Chondrocyte (in vitro differentiated cells): ENCODE measurements at regions not wholly inside any gene's neighbourhood (a gene's known extent, or its start where the extent isn't known, plus 50 kb on each side); places are given as distances from the start of the nearest gene placed in this dataset.

Source experiments
- DNase-seq: peaks from one replicate; pipeline ENCODE4 v3.0.0; 2021; ENCODE audit warnings: mixed read lengths, low spot score
- H3K27ac Mint-ChIP-seq: one replicate; pipeline ENCODE4 v1.8.0; 2021; ENCODE audit warnings: mild to moderate bottlenecking, moderate library complexity, mixed read lengths; ENCODE audit not compliant: unreplicated experiment
- H3K27me3 Mint-ChIP-seq: 2 replicates; pipeline ENCODE4 v1.8.0; 2021; ENCODE audit warnings: low read depth, mixed read lengths
- H3K36me3 Mint-ChIP-seq: 2 replicates; pipeline ENCODE4 v1.8.0; 2021; ENCODE audit warnings: low read depth, mixed read lengths
- H3K4me1 Mint-ChIP-seq: 2 replicates; pipeline ENCODE4 v1.8.0; 2021; ENCODE audit warnings: low read depth, mild to moderate bottlenecking, mixed read lengths
- H3K4me3 Mint-ChIP-seq: one replicate; pipeline ENCODE4 v1.8.0; 2021; ENCODE audit warnings: mild to moderate bottlenecking, moderate library complexity, mixed read lengths; ENCODE audit not compliant: unreplicated experiment
- H3K9me3 Mint-ChIP-seq: 2 replicates; pipeline ENCODE4 v1.8.0; 2021; ENCODE audit warnings: low read depth, mixed read lengths
- TF ChIP-seq, protein P1 (sequence below): fragments of 200-600 bp; sonication (generic); IDR thresholded peaks from 2 replicates; pipeline ENCODE4 v1.5.0; 2021; ENCODE audit warnings: antibody characterized with exemption, mild to moderate bottlenecking, moderate library complexity

DNA sequence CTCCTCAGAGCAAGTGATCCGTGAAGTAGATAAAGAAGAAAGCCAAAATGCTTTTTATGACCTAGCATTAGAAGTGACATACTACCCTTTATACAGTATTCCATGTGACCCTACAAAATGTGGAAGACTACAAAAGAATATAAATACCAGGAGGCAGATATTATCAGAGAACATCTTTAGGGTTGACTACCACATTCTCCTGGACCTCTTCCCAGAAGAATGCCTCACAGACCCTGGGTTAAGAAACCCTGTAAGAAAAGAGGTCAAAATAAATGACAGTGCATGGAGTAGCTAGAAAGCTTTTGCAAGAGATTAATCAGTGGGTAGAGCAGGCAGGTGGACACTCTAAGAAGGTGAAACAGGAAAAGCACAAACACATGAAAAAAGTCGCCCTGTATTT is 69.2 kb downstream of the FANCF start:
- DNase-seq: no peak

DNA sequence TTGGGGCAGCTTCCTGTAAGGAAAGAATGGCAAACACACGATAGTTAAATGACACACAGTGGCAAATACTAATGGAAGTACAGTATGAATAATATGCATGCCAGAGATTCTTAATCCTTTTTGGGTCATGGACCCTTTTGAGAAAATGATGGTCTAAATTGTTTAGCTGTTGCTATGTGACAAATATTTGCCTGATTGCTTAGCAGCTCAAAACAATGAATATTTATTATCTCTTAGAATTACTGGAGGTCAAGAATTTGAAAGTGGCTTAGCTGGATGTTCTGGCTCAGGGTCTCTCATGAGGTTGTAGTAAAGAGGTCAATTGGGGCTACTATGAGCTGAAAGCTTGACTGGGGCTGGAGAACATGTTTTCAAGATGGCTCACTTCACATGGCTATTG is 69.7 kb downstream of the FANCF start:
- H3K4me3 Mint-ChIP-seq: no peak overlapping the region
- H3K9me3 Mint-ChIP-seq: no peaks in the 10 kb centered on the region
- no peak for DNase-seq
- H3K27me3 Mint-ChIP-seq: no peaks in the 10 kb centered on the region
- peaks cover 5% of the 10 kb centered on the region for H3K4me1 Mint-ChIP-seq
- H3K36me3 Mint-ChIP-seq: no peaks in the 10 kb centered on the region
- no peak overlapping the region for H3K27ac Mint-ChIP-seq
- TF ChIP-seq, protein P1, sequence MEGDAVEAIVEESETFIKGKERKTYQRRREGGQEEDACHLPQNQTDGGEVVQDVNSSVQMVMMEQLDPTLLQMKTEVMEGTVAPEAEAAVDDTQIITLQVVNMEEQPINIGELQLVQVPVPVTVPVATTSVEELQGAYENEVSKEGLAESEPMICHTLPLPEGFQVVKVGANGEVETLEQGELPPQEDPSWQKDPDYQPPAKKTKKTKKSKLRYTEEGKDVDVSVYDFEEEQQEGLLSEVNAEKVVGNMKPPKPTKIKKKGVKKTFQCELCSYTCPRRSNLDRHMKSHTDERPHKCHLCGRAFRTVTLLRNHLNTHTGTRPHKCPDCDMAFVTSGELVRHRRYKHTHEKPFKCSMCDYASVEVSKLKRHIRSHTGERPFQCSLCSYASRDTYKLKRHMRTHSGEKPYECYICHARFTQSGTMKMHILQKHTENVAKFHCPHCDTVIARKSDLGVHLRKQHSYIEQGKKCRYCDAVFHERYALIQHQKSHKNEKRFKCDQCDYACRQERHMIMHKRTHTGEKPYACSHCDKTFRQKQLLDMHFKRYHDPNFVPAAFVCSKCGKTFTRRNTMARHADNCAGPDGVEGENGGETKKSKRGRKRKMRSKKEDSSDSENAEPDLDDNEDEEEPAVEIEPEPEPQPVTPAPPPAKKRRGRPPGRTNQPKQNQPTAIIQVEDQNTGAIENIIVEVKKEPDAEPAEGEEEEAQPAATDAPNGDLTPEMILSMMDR: no peak

More for the DNA sequence above, 69.2 kb downstream of the FANCF start:
- no peaks in the 10 kb centered on the region for H3K9me3 Mint-ChIP-seq
- H3K27me3 Mint-ChIP-seq: no peaks in the 10 kb centered on the region
- no peaks in the 10 kb centered on the region for H3K36me3 Mint-ChIP-seq
- TF ChIP-seq, protein P1: no peak
- H3K27ac Mint-ChIP-seq: no peak overlapping the region
- H3K4me3 Mint-ChIP-seq: no peak overlapping the region
- peaks cover 5% of the 10 kb centered on the region for H3K4me1 Mint-ChIP-seq

DNA sequence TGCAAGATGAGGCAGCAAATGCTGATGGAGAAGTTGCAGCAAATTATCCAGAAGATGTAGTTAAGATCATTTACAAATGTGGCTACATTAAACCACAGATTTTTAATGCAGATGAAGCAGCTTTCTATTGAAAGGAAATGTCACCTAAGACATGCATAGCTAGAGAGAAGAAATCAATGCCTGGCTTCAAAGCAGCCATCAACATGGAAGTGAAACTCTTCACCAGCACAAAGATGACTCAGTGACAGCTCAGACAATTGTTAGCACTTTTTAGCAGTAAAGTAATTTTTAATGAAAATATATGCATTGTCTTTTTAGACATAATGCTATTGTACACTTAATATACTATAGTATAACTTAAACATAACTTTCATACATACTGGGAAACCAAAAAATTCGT is 71.4 kb downstream of the FANCF start:
- Mint-ChIP-seq H3K9me3 (no peaks in the 10 kb centered on the region), H3K36me3 (no peaks in the 10 kb centered on the region), H3K4me1 (peaks cover 5% of the 10 kb centered on the region), H3K27me3 (no peaks in the 10 kb centered on the region), H3K27ac (no peak overlapping the region), H3K4me3 (no peak overlapping the region)
- TF ChIP-seq, protein P1: no peak
- DNase-seq: no peak

DNA sequence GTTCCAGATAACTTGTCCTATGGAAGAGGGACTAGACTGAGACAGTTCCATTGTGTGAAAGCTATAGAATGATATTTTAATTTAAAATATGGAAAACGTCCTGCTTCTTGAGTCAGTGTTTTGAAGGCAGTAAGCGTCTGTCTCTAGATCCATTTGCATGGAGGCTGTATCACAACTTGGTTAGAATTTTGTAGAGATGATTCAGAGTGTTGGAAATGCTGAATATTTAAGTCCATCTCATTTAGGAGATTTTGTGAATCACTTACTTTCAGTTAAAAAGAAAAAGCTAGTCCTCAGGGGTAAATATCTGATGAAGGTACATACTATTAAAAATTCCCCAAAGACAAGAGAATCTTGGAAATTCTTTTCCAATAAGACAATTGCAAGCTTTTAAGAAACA is 72.7 kb downstream of the FANCF start:
- no peak overlapping the region for H3K27ac Mint-ChIP-seq
- no peaks in the 10 kb centered on the region for H3K36me3 Mint-ChIP-seq
- no peak overlapping the region for H3K4me3 Mint-ChIP-seq
- DNase-seq: no peak
- no peaks in the 10 kb centered on the region for H3K4me1 Mint-ChIP-seq
- H3K9me3 Mint-ChIP-seq: no peaks in the 10 kb centered on the region
- peaks cover 2% of the 10 kb centered on the region for H3K27me3 Mint-ChIP-seq
- TF ChIP-seq, protein P1: no peak

DNA sequence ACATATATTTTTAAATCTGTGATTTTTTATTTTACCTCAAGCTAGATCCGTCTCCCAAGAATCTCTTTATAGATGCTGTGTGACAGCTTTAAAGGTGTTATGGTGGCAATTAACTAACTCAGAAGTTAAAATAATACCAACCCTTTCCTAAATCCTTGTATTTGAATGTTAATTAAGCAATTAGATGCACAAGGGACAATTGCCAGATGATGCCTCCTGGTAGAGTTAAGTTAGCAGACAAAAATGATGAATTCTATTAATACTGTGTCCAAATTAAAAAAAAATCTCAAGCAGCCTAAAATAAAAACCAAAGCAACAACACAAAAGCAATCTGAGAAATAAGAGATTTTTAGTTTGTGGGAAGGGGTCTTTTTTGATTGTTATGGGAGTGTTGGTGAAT is 78.9 kb downstream of the FANCF start:
- no peaks in the 10 kb centered on the region for H3K4me1 Mint-ChIP-seq
- no peaks in the 10 kb centered on the region for H3K36me3 Mint-ChIP-seq
- TF ChIP-seq, protein P1: no peak
- DNase-seq: no peak
- no peaks in the 10 kb centered on the region for H3K9me3 Mint-ChIP-seq
- no peak overlapping the region for H3K27ac Mint-ChIP-seq
- H3K4me3 Mint-ChIP-seq: no peak overlapping the region
- H3K27me3 Mint-ChIP-seq: peaks cover 12% of the 10 kb centered on the region
